KOPT-K1 (cell line): ENCODE measurements at regions not wholly inside any gene's neighbourhood (a gene's known extent, or its start where the extent isn't known, plus 50 kb on each side); places are given as distances from the start of the nearest gene placed in this dataset.

Experiments used
- H3K27ac ChIP-seq: fragments of 200-600 bp; sonication (generic); 2 replicates; pipeline ENCODE4 v1.5.1; 2016; ENCODE audit warnings: antibody characterized with exemption, mild to moderate bottlenecking, low read depth, low read length; ENCODE audit not compliant: poor library complexity, severe bottlenecking
- H3K36me3 ChIP-seq: fragments of 200-600 bp; sonication (generic); 2 replicates; pipeline ENCODE4 v1.5.1; 2017; ENCODE audit warnings: antibody characterized with exemption, mild to moderate bottlenecking, low read length, moderate library complexity; ENCODE audit not compliant: insufficient read depth
- H3K9me3 ChIP-seq: fragments of 200-600 bp; sonication (generic); 2 replicates; pipeline ENCODE4 v1.5.1; 2017; ENCODE audit warnings: antibody characterized with exemption, low read length, mild to moderate bottlenecking; ENCODE audit not compliant: insufficient read depth, poor library complexity, severe bottlenecking

GRCh38 chr3:162332344-162332743 is 835.7 kb downstream of the OTOL1 start:
- peaks cover 10% of the 10 kb centered on the region for H3K9me3 ChIP-seq
- no peaks in the 10 kb centered on the region for H3K36me3 ChIP-seq
- no peak overlapping the region for H3K27ac ChIP-seq

GRCh38 chr3:162334537-162334936 is 837.9 kb downstream of the OTOL1 start:
- Histone ChIP-seq H3K27ac (no peak overlapping the region), H3K36me3 (no peaks in the 10 kb centered on the region), H3K9me3 (peaks cover 10% of the 10 kb centered on the region)

GRCh38 chr3:162337630-162338029 is 841.0 kb downstream of the OTOL1 start:
- Histone ChIP-seq H3K27ac (no peak overlapping the region), H3K36me3 (no peaks in the 10 kb centered on the region), H3K9me3 (peaks cover 10% of the 10 kb centered on the region)

- Histone ChIP-seq H3K36me3 (no peaks in the 10 kb centered on the region), H3K9me3 (peaks cover 10% of the 10 kb centered on the region), H3K27ac (no peak overlapping the region)
Observed at GRCh38 chr3:162338514-162338913, 841.9 kb downstream of the OTOL1 start.

- no peaks in the 10 kb centered on the region for H3K9me3 ChIP-seq
- no peaks in the 10 kb centered on the region for H3K36me3 ChIP-seq
Observed at GRCh38 chr3:162348912-162349311, 852.3 kb downstream of the OTOL1 start.

GRCh38 chr3:162353414-162353813 is 856.8 kb downstream of the OTOL1 start:
- H3K27ac ChIP-seq: no peak overlapping the region
- H3K36me3 ChIP-seq: no peaks in the 10 kb centered on the region
- no peaks in the 10 kb centered on the region for H3K9me3 ChIP-seq

More at GRCh38 chr3:162348912-162349311, 852.3 kb downstream of the OTOL1 start:
- H3K27ac ChIP-seq: no peak overlapping the region

- no peak overlapping the region for H3K27ac ChIP-seq
- H3K36me3 ChIP-seq: no peaks in the 10 kb centered on the region
Observed at GRCh38 chr3:162354356-162354755, 857.7 kb downstream of the OTOL1 start.

GRCh38 chr3:162365066-162365719 is 868.6 kb downstream of the OTOL1 start:
- Histone ChIP-seq H3K9me3 (no peaks in the 10 kb centered on the region), H3K36me3 (no peaks in the 10 kb centered on the region), H3K27ac (no peak overlapping the region)

More at GRCh38 chr3:162354356-162354755, 857.7 kb downstream of the OTOL1 start:
- no peaks in the 10 kb centered on the region for H3K9me3 ChIP-seq

GRCh38 chr3:162366166-162366766 is 869.7 kb downstream of the OTOL1 start:
- H3K9me3 ChIP-seq: no peaks in the 10 kb centered on the region
- H3K27ac ChIP-seq: no peak overlapping the region
- no peaks in the 10 kb centered on the region for H3K36me3 ChIP-seq

- H3K36me3 ChIP-seq: no peaks in the 10 kb centered on the region
- H3K27ac ChIP-seq: no peak overlapping the region
- no peaks in the 10 kb centered on the region for H3K9me3 ChIP-seq
Observed at GRCh38 chr3:162367429-162368260, 871.0 kb downstream of the OTOL1 start.

GRCh38 chr3:162368417-162368816 is 871.8 kb downstream of the OTOL1 start:
- H3K9me3 ChIP-seq: no peaks in the 10 kb centered on the region
- no peaks in the 10 kb centered on the region for H3K36me3 ChIP-seq
- H3K27ac ChIP-seq: no peak overlapping the region

GRCh38 chr3:162369306-162369705 is 872.7 kb downstream of the OTOL1 start:
- Histone ChIP-seq H3K36me3 (no peaks in the 10 kb centered on the region), H3K27ac (no peak overlapping the region), H3K9me3 (no peaks in the 10 kb centered on the region)

GRCh38 chr3:162370141-162370540 is 873.5 kb downstream of the OTOL1 start:
- Histone ChIP-seq H3K9me3 (no peaks in the 10 kb centered on the region), H3K27ac (no peak overlapping the region), H3K36me3 (no peaks in the 10 kb centered on the region)

GRCh38 chr3:162376761-162377160 is 880.2 kb downstream of the OTOL1 start:
- Histone ChIP-seq H3K27ac (no peak overlapping the region), H3K36me3 (no peaks in the 10 kb centered on the region), H3K9me3 (no peaks in the 10 kb centered on the region)

- no peaks in the 10 kb centered on the region for H3K9me3 ChIP-seq
Observed at GRCh38 chr3:162377608-162378007, 881.0 kb downstream of the OTOL1 start.

More at GRCh38 chr3:162377608-162378007, 881.0 kb downstream of the OTOL1 start:
- no peak overlapping the region for H3K27ac ChIP-seq
- H3K36me3 ChIP-seq: no peaks in the 10 kb centered on the region
